ENCODE measurements at regions not wholly inside any gene's neighbourhood (a gene's known extent, or its start where the extent isn't known, plus 50 kb on each side); places are given as distances from the start of the nearest gene placed in this dataset.
A peak's percentile ranks its signal among the peaks of the same experiment; 100 is the strongest.

- Histone ChIP-seq H3K27ac (no peak overlapping the region), H3K9ac (ENCODE audit: insufficient read length) (no peak overlapping the region), H3K9me3 (ENCODE audit: low read depth, low read length) (no peaks in the 10 kb centered on the region), H3K4me3 (no peak overlapping the region), H3K36me3 (ENCODE audit: insufficient read depth, low read length) (no peaks in the 10 kb centered on the region)
- TF ChIP-seq EZH2 (IDR thresholded peaks at IDR 0.05) (no peak), FOXP2 (optimal IDR thresholded peaks at IDR 0.05; ENCODE audit: control extremely low read depth, extremely low read length, insufficient read depth) (no peak), POLR2AphosphoS5 (IDR thresholded peaks at IDR 0.05; ENCODE audit: borderline replicate concordance, low read depth, low read length) (no peak)
- DNase-seq (ENCODE audit: low read depth, low spot score): no peak
Observed at GRCh38 chr3:95887114-95887513, 927.3 kb upstream of the EPHA6 start.

GRCh38 chr3:95894820-95895219 is 919.6 kb upstream of the EPHA6 start:
- H3K9me3 ChIP-seq (ENCODE audit: low read depth, low read length): no peaks in the 10 kb centered on the region
- H3K36me3 ChIP-seq (ENCODE audit: insufficient read depth, low read length): no peaks in the 10 kb centered on the region
- H3K27ac ChIP-seq: no peak overlapping the region
- DNase-seq (ENCODE audit: low read depth, low spot score): no peak
- no peak overlapping the region for H3K9ac ChIP-seq (ENCODE audit: insufficient read length)
- TF ChIP-seq EZH2 (IDR thresholded peaks at IDR 0.05): no peak
- no peak for TF ChIP-seq POLR2AphosphoS5 (IDR thresholded peaks at IDR 0.05; ENCODE audit: borderline replicate concordance, low read depth, low read length)
- no peak for TF ChIP-seq FOXP2 (optimal IDR thresholded peaks at IDR 0.05; ENCODE audit: control extremely low read depth, extremely low read length, insufficient read depth)
- H3K4me3 ChIP-seq: no peak overlapping the region

- TF ChIP-seq EZH2 (IDR thresholded peaks at IDR 0.05) (no peak), POLR2AphosphoS5 (IDR thresholded peaks at IDR 0.05; ENCODE audit: borderline replicate concordance, low read depth, low read length) (no peak), FOXP2 (optimal IDR thresholded peaks at IDR 0.05; ENCODE audit: control extremely low read depth, extremely low read length, insufficient read depth) (no peak)
- H3K4me3 ChIP-seq: no peak overlapping the region
- no peak overlapping the region for H3K9ac ChIP-seq (ENCODE audit: insufficient read length)
- no peak for DNase-seq (ENCODE audit: low read depth, low spot score)
- no peaks in the 10 kb centered on the region for H3K36me3 ChIP-seq (ENCODE audit: insufficient read depth, low read length)
- H3K9me3 ChIP-seq (ENCODE audit: low read depth, low read length): no peaks in the 10 kb centered on the region
- no peak overlapping the region for H3K27ac ChIP-seq
Observed at GRCh38 chr3:95899494-95899893, 914.9 kb upstream of the EPHA6 start.

GRCh38 chr3:95899911-95900310 is 914.5 kb upstream of the EPHA6 start:
- H3K9me3 ChIP-seq (ENCODE audit: low read depth, low read length): no peaks in the 10 kb centered on the region
- H3K4me3 ChIP-seq: no peak overlapping the region
- no peaks in the 10 kb centered on the region for H3K36me3 ChIP-seq (ENCODE audit: insufficient read depth, low read length)
- no peak overlapping the region for H3K9ac ChIP-seq (ENCODE audit: insufficient read length)
- H3K27ac ChIP-seq: no peak overlapping the region
- DNase-seq (ENCODE audit: low read depth, low spot score): no peak
- TF ChIP-seq POLR2AphosphoS5 (IDR thresholded peaks at IDR 0.05; ENCODE audit: borderline replicate concordance, low read depth, low read length) (no peak), FOXP2 (optimal IDR thresholded peaks at IDR 0.05; ENCODE audit: control extremely low read depth, extremely low read length, insufficient read depth) (no peak)

GRCh38 chr3:95901948-95902347 is 912.4 kb upstream of the EPHA6 start:
- no peak for DNase-seq (ENCODE audit: low read depth, low spot score)
- no peak overlapping the region for H3K9ac ChIP-seq (ENCODE audit: insufficient read length)
- no peak overlapping the region for H3K27ac ChIP-seq
- H3K36me3 ChIP-seq (ENCODE audit: insufficient read depth, low read length): no peaks in the 10 kb centered on the region
- H3K9me3 ChIP-seq (ENCODE audit: low read depth, low read length): no peaks in the 10 kb centered on the region
- TF ChIP-seq EZH2 (IDR thresholded peaks at IDR 0.05) (no peak), POLR2AphosphoS5 (IDR thresholded peaks at IDR 0.05; ENCODE audit: borderline replicate concordance, low read depth, low read length) (no peak), FOXP2 (optimal IDR thresholded peaks at IDR 0.05; ENCODE audit: control extremely low read depth, extremely low read length, insufficient read depth) (no peak)
- no peak overlapping the region for H3K4me3 ChIP-seq

GRCh38 chr3:95905182-95905581 is 909.2 kb upstream of the EPHA6 start:
- Histone ChIP-seq H3K27ac (no peak overlapping the region), H3K9ac (ENCODE audit: insufficient read length) (no peak overlapping the region), H3K4me3 (no peak overlapping the region), H3K36me3 (ENCODE audit: insufficient read depth, low read length) (no peaks in the 10 kb centered on the region), H3K9me3 (ENCODE audit: low read depth, low read length) (no peaks in the 10 kb centered on the region)
- no peak for DNase-seq (ENCODE audit: low read depth, low spot score)
- TF ChIP-seq FOXP2 (optimal IDR thresholded peaks at IDR 0.05; ENCODE audit: control extremely low read depth, extremely low read length, insufficient read depth): no peak
- TF ChIP-seq POLR2AphosphoS5 (IDR thresholded peaks at IDR 0.05; ENCODE audit: borderline replicate concordance, low read depth, low read length): no peak
- no peak for TF ChIP-seq EZH2 (IDR thresholded peaks at IDR 0.05)

- Histone ChIP-seq H3K9me3 (ENCODE audit: low read depth, low read length) (no peaks in the 10 kb centered on the region), H3K4me3 (no peak overlapping the region), H3K36me3 (ENCODE audit: insufficient read depth, low read length) (no peaks in the 10 kb centered on the region), H3K27ac (no peak overlapping the region), H3K9ac (ENCODE audit: insufficient read length) (no peak overlapping the region)
- TF ChIP-seq EZH2 (IDR thresholded peaks at IDR 0.05): no peak
- no peak for TF ChIP-seq POLR2AphosphoS5 (IDR thresholded peaks at IDR 0.05; ENCODE audit: borderline replicate concordance, low read depth, low read length)
- TF ChIP-seq FOXP2 (optimal IDR thresholded peaks at IDR 0.05; ENCODE audit: control extremely low read depth, extremely low read length, insufficient read depth): no peak
- no peak for DNase-seq (ENCODE audit: low read depth, low spot score)
Observed at GRCh38 chr3:95911767-95912166, 902.6 kb upstream of the EPHA6 start.

- no peak overlapping the region for H3K27ac ChIP-seq
- no peak overlapping the region for H3K4me3 ChIP-seq
Observed at GRCh38 chr3:95923496-95924210, 890.7 kb upstream of the EPHA6 start.

More at GRCh38 chr3:95923496-95924210, 890.7 kb upstream of the EPHA6 start:
- no peaks in the 10 kb centered on the region for H3K36me3 ChIP-seq (ENCODE audit: insufficient read depth, low read length)
- DNase-seq (ENCODE audit: low read depth, low spot score): peak; percentile 1
- H3K9me3 ChIP-seq (ENCODE audit: low read depth, low read length): no peaks in the 10 kb centered on the region
- no peak overlapping the region for H3K9ac ChIP-seq (ENCODE audit: insufficient read length)
- TF ChIP-seq EZH2 (IDR thresholded peaks at IDR 0.05): no peak
- no peak for TF ChIP-seq FOXP2 (optimal IDR thresholded peaks at IDR 0.05; ENCODE audit: control extremely low read depth, extremely low read length, insufficient read depth)
- no peak for TF ChIP-seq POLR2AphosphoS5 (IDR thresholded peaks at IDR 0.05; ENCODE audit: borderline replicate concordance, low read depth, low read length)

Data from SK-N-MC (cell line).